Ovary (tissue), 3 donors: ENCODE measurements at regions not wholly inside any gene's neighbourhood (a gene's known extent, or its start where the extent isn't known, plus 50 kb on each side); places are given as distances from the start of the nearest gene placed in this dataset.

Experiments used
- CTCF ChIP-seq, 3 donors: fragments of 450-650 bp in 2 of 3; fragments of 200-600 bp in 1 of 3; IDR thresholded peaks; one replicate each; pipeline versions ENCODE4 v1.5.1 to v1.8.0; 2016 to 2022; ENCODE audit warnings: antibody characterized with exemption in 3 of 3, mild to moderate bottlenecking in 1 of 3
- POLR2A ChIP-seq: fragments of 450-650 bp; IDR thresholded peaks from one replicate; pipeline ENCODE4 v1.6.1; 2017; ENCODE audit warnings: antibody characterized with exemption, mild to moderate bottlenecking, moderate library complexity
- donor health status: DM: no; HTN: no; CAD: no.

- TF ChIP-seq CTCF (IDR thresholded peaks at IDR 0.05) = no peak
- no peak for TF ChIP-seq POLR2A
Observed at GRCh38 chr1:206417774-206418614, 52.3 kb upstream of the IKBKE start.
